Body of pancreas (tissue), 4 donors: ENCODE measurements at regions not wholly inside any gene's neighbourhood (a gene's known extent, or its start where the extent isn't known, plus 50 kb on each side); places are given as distances from the start of the nearest gene placed in this dataset.

ENCODE experiments used
- CTCF ChIP-seq, 7 experiments: fragments of 450-650 bp in 4 of 7; fragments of 200-600 bp in 3 of 7; sonication (generic) in 3 of 7; IDR thresholded peaks; one replicate each; pipeline ENCODE4 v1.5.1; 2016 to 2019; ENCODE audit warnings: antibody characterized with exemption in 7 of 7
- POLR2A ChIP-seq, 3 donors: fragments of 450-650 bp; IDR thresholded peaks; one replicate each; pipeline ENCODE4 v1.6.1; 2016; ENCODE audit warnings: antibody characterized with exemption in 3 of 3, mild to moderate bottlenecking in 2 of 3

DNA sequence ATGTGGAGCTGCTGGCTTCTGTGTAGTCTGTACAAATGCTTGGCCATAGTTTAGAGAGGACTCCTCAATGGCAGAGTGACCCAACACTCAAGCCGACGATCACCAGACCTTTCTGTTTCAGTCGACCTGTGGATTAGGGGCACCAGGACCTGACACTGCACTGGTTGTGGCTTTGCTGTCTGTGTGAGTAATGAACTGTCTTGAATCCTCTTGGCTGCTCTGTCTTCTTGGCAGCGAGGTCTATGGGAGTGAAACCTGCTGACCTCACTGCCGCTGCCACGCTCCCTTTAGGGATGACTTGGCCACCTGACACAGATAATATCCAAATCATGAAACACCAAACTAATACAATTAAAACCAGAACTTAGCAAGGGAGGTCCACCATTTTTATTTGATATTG is 83.5 kb upstream of the C14orf180 start:
- TF ChIP-seq CTCF (IDR thresholded peaks at IDR 0.05) (no peak), POLR2A (IDR thresholded peaks at IDR 0.05) (no peak)
